CD4-positive, alpha-beta T cell (primary cell): ENCODE measurements at regions not wholly inside any gene's neighbourhood (a gene's known extent, or its start where the extent isn't known, plus 50 kb on each side); places are given as distances from the start of the nearest gene placed in this dataset.

Source experiments
- ATAC-seq: fragments of 200-7000 bp; cut with Tn5 transposase; one replicate; pipeline ENCODE4 v1.10.0; 2022; ENCODE audit warnings: mild to moderate bottlenecking; ENCODE audit not compliant: poor library complexity
- CTCF ChIA-PET: fragments of 350-600 bp; sonication (Branson Sonifier 250); formaldehyde crosslinking; loops from one replicate; lab custom pipeline; 2021; ENCODE audit warnings: antibody characterized with exemption, inconsistent platforms; lab: Charles Lee
- POLR2A ChIA-PET: fragments of 350-600 bp; sonication (Branson Sonifier 250); formaldehyde crosslinking; loops from one replicate; lab custom pipeline; 2021; ENCODE audit warnings: antibody characterized with exemption, inconsistent platforms; lab: Charles Lee
- DNase-seq, 14 experiments: peaks; one replicate each; pipeline ENCODE4 v3.0.0-alpha.2; 2013 to 2020; ENCODE audit warnings: mixed read lengths in 2 of 14
- H3K27ac ChIP-seq, 2 donors: one replicate each; pipeline versions ENCODE4 v1.5.1 to v1.7.0; 2013; ENCODE audit warnings: low read length in 2 of 2, low read depth in 1 of 2, mild to moderate bottlenecking in 1 of 2
- H3K27me3 ChIP-seq, 2 experiments: 1 replicate in 1 of 2; 2 replicates in 1 of 2; pipeline versions ENCODE4 v1.6.1 to v1.7.0; 2013; ENCODE audit warnings: low read length in 2 of 2, control low read depth in 1 of 2, mild to moderate bottlenecking in 1 of 2, moderate library complexity in 1 of 2; ENCODE audit not compliant: insufficient read depth in 2 of 2, control insufficient read depth in 1 of 2
- H3K36me3 ChIP-seq: one replicate; pipeline ENCODE4 v1.6.1; 2013; ENCODE audit warnings: low read length, control low read depth; ENCODE audit not compliant: insufficient read depth
- H3K4me1 ChIP-seq: one replicate; pipeline ENCODE4 v1.6.1; 2013; ENCODE audit warnings: low read length, control low read depth; ENCODE audit not compliant: insufficient read depth
- H3K4me3 ChIP-seq: one replicate; pipeline ENCODE4 v1.5.1; 2013; ENCODE audit warnings: mild to moderate bottlenecking, low read length, moderate library complexity
- H3K9me3 ChIP-seq, 2 experiments: 1 replicate in 1 of 2; 2 replicates in 1 of 2; pipeline versions ENCODE4 v1.6.1 to v1.7.0; 2013; ENCODE audit warnings: low read length in 2 of 2, mild to moderate bottlenecking in 2 of 2, control low read depth in 1 of 2, moderate library complexity in 1 of 2; ENCODE audit not compliant: control insufficient read depth in 1 of 2, insufficient read depth in 1 of 2
- H3K27ac Mint-ChIP-seq: one replicate; pipeline ENCODE4 v1.8.0; 2020; ENCODE audit warnings: mixed read lengths
- H3K27me3 Mint-ChIP-seq: one replicate; pipeline ENCODE4 v1.8.0; 2021; ENCODE audit warnings: mixed read lengths
- H3K36me3 Mint-ChIP-seq: one replicate; pipeline ENCODE4 v1.8.0; 2021; ENCODE audit warnings: low read depth, mixed read lengths
- H3K4me1 Mint-ChIP-seq: one replicate; pipeline ENCODE4 v1.8.0; 2021; ENCODE audit warnings: low read depth, mixed read lengths
- H3K4me3 Mint-ChIP-seq: one replicate; pipeline ENCODE4 v1.8.0; 2020; ENCODE audit warnings: mild to moderate bottlenecking, mixed read lengths
- H3K9me3 Mint-ChIP-seq: one replicate; pipeline ENCODE4 v1.8.0; 2020; ENCODE audit warnings: mixed read lengths
- intact Hi-C, 2 experiments: fragments of 100-400 bp; cut with DNase I in 1 of 2; cut with micrococcal nuclease in 1 of 2; formaldehyde crosslinking; loops; one replicate each; pipeline versions ENCODE4 v1.15.1 to v1.9.0; 2023 to 2025; cut with DNase I, micrococcal nuclease
- TF ChIP-seq, protein P1 (sequence below): fragments of 200-600 bp; IDR thresholded peaks from one replicate; pipeline ENCODE4 v1.8.0; 2022; ENCODE audit warnings: antibody characterized with exemption, mild to moderate bottlenecking

DNA sequence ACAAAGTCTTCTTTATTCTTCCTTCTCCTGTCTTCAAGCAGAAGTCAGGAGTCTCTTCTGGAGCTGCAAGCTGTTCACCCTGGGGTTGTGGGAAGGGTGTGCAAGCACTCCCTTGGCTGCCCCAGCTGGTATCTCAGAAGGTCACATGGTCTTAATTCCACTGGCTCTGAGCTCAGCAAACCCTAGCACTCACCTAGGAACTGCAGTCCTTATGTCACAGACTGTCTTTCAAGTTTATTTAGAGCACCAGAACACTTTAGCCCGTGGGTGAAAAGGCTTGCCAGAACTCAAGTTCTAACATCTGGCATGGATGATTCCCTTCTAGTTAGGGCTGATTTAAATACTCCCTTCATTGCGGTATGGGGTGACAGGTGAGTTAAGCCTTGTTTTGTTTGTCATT lies 379.0 kb downstream of the CCER1 start:
- Mint-ChIP-seq H3K27me3 (peaks cover 4% of the 10 kb centered on the region), H3K36me3 (no peaks in the 10 kb centered on the region), H3K9me3 (no peaks in the 10 kb centered on the region), H3K27ac (no peak overlapping the region), H3K4me3 (no peak overlapping the region), H3K4me1 (no peaks in the 10 kb centered on the region)
- CTCF ChIA-PET = no interaction called here
- no peak overlapping the region for H3K4me3 ChIP-seq
- no peaks in the 10 kb centered on the region for H3K27me3 ChIP-seq
- no peaks in the 10 kb centered on the region for H3K9me3 ChIP-seq
- no peaks in the 10 kb centered on the region for H3K36me3 ChIP-seq
- intact Hi-C loops = loop anchor here in 1 of 2 experiments (2.0 kb wide), 1 partner anchor 65 kb away; no protein-coding TSS in a partner anchor
- ATAC-seq (no peak), DNase-seq (no peak)
- H3K4me1 ChIP-seq = no peaks in the 10 kb centered on the region
- H3K27ac ChIP-seq = no peak overlapping the region
- TF ChIP-seq, protein P1, sequence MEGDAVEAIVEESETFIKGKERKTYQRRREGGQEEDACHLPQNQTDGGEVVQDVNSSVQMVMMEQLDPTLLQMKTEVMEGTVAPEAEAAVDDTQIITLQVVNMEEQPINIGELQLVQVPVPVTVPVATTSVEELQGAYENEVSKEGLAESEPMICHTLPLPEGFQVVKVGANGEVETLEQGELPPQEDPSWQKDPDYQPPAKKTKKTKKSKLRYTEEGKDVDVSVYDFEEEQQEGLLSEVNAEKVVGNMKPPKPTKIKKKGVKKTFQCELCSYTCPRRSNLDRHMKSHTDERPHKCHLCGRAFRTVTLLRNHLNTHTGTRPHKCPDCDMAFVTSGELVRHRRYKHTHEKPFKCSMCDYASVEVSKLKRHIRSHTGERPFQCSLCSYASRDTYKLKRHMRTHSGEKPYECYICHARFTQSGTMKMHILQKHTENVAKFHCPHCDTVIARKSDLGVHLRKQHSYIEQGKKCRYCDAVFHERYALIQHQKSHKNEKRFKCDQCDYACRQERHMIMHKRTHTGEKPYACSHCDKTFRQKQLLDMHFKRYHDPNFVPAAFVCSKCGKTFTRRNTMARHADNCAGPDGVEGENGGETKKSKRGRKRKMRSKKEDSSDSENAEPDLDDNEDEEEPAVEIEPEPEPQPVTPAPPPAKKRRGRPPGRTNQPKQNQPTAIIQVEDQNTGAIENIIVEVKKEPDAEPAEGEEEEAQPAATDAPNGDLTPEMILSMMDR = no peak
- POLR2A ChIA-PET = no interaction called here

DNA sequence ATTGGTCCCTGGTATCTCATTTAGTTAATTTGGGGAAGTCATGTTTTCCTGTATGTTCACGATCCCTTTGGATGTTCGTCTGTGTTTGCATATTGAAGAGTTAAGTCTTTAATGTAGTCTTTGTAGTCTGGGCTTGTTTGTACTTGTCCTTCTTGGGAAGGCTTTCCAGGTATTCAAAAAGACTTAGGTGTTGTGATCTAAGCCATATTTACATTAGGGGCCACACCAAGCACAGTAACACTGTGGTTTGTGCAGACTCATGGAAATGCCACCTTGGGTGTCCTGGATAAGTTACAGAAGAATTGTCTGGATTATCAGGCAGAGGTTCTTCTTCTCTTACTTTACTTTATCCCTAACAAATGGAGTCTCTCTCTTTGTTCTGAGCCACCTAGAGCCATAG lies 380.3 kb downstream of the CCER1 start:
- H3K27me3 Mint-ChIP-seq = peaks cover 4% of the 10 kb centered on the region
- H3K27ac ChIP-seq = no peak overlapping the region

DNA sequence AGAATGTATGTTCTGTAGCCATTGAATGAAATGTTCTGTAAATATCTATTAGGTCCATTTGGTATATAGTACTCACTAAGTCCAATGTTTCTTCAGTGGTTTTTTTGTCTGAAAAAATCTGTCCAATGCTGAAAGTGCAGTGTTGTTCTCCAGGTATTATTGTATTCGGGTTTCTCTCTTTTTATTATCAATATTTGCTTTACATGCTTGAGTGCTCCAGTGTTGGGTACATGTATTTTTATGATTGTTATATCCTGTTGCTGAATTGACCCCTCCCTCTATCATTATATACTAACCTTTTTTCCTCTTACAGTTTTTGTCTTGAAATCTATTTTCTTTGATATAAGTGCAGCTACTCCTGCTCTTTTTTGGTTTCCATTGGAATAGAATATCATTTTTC lies 382.2 kb downstream of the CCER1 start:
- no peak for ATAC-seq
- Histone ChIP-seq H3K4me1 (no peaks in the 10 kb centered on the region), H3K9me3 (no peaks in the 10 kb centered on the region), H3K36me3 (no peaks in the 10 kb centered on the region), H3K4me3 (no peak overlapping the region), H3K27me3 (no peaks in the 10 kb centered on the region), H3K27ac (no peak overlapping the region)
- Mint-ChIP-seq H3K4me1 (no peaks in the 10 kb centered on the region), H3K4me3 (no peak overlapping the region), H3K27me3 (peaks cover 4% of the 10 kb centered on the region), H3K9me3 (peaks cover 2% of the 10 kb centered on the region), H3K27ac (no peak overlapping the region), H3K36me3 (no peaks in the 10 kb centered on the region)
- CTCF ChIA-PET = no interaction called here
- intact Hi-C loops = no loop called here
- TF ChIP-seq, protein P1 = no peak
- DNase-seq = no peak
- POLR2A ChIA-PET = no interaction called here

More for the DNA sequence above, 380.3 kb downstream of the CCER1 start:
- no peaks in the 10 kb centered on the region for H3K36me3 ChIP-seq
- no peaks in the 10 kb centered on the region for H3K9me3 ChIP-seq
- no peak for DNase-seq
- H3K4me3 ChIP-seq = no peak overlapping the region
- no peaks in the 10 kb centered on the region for H3K27me3 ChIP-seq
- H3K4me3 Mint-ChIP-seq = no peak overlapping the region
- ChIA-PET POLR2A (no interaction called here), CTCF (no interaction called here)
- peaks cover 2% of the 10 kb centered on the region for H3K9me3 Mint-ChIP-seq
- TF ChIP-seq, protein P1 = no peak
- no peak overlapping the region for H3K27ac Mint-ChIP-seq
- intact Hi-C loops = loop anchor here in 1 of 2 experiments (2.0 kb wide), 1 partner anchor 66 kb away; no protein-coding TSS in a partner anchor
- no peaks in the 10 kb centered on the region for H3K4me1 ChIP-seq
- H3K36me3 Mint-ChIP-seq = no peaks in the 10 kb centered on the region
- H3K4me1 Mint-ChIP-seq = no peaks in the 10 kb centered on the region
- ATAC-seq = no peak
